Naive thymus-derived CD4-positive, alpha-beta T cell (primary cell): ENCODE measurements at regions not wholly inside any gene's neighbourhood (a gene's known extent, or its start where the extent isn't known, plus 50 kb on each side); places are given as distances from the start of the nearest gene placed in this dataset.
"Not testable (repeated sequence)": the region's sequence is repeated elsewhere in the genome, so short reads cannot be mapped to it uniquely, and the experiment has no call there.

Experiments used
- ATAC-seq: fragments of 150-1000 bp; cut with Tn5 transposase; 2 replicates; pipeline ENCODE4 v1.10.0; 2021; ENCODE audit warnings: mild to moderate bottlenecking, moderate library complexity
- CTCF ChIA-PET: fragments of 350-600 bp; sonication (Branson Sonifier 250); formaldehyde crosslinking; loops from one replicate; lab custom pipeline; 2021; ENCODE audit warnings: antibody characterized with exemption; lab: Charles Lee
- POLR2A ChIA-PET: fragments of 350-600 bp; sonication (Branson Sonifier 250); formaldehyde crosslinking; loops from one replicate; lab custom pipeline; 2021; ENCODE audit warnings: antibody characterized with exemption, inconsistent platforms; lab: Charles Lee
- DNase-seq, 9 donors: peaks; one replicate each; pipeline versions ENCODE4 v3.0.0 to v3.0.0-alpha.2; 2020 to 2022; ENCODE audit warnings: mixed read lengths in 1 of 9
- H3K27ac ChIP-seq: one replicate; pipeline ENCODE4 v1.7.0; 2013; ENCODE audit warnings: mild to moderate bottlenecking, low read depth, low read length, moderate library complexity
- H3K27me3 ChIP-seq, 2 donors: one replicate each; pipeline ENCODE4 v1.7.0; 2013; ENCODE audit warnings: low read length in 2 of 2, mild to moderate bottlenecking in 2 of 2, moderate library complexity in 2 of 2; ENCODE audit not compliant: control insufficient read depth in 2 of 2, insufficient read depth in 2 of 2
- H3K36me3 ChIP-seq, 3 experiments: 1 replicate in 2 of 3; 2 replicates in 1 of 3; pipeline ENCODE4 v1.7.0; 2013; ENCODE audit warnings: low read length in 3 of 3, mild to moderate bottlenecking in 3 of 3, moderate library complexity in 1 of 3; ENCODE audit not compliant: insufficient read depth in 3 of 3, control insufficient read depth in 2 of 3
- H3K4me1 ChIP-seq, 2 donors: one replicate each; pipeline ENCODE4 v1.7.0; 2013; ENCODE audit warnings: low read length in 2 of 2, mild to moderate bottlenecking in 2 of 2, moderate library complexity in 1 of 2; ENCODE audit not compliant: control insufficient read depth in 2 of 2, insufficient read depth in 2 of 2
- H3K4me3 ChIP-seq: 2 replicates; pipeline ENCODE4 v1.7.0; 2013; ENCODE audit warnings: mild to moderate bottlenecking, low read length
- H3K9me3 ChIP-seq, 3 experiments: 1 replicate in 2 of 3; 2 replicates in 1 of 3; pipeline ENCODE4 v1.7.0; 2013; ENCODE audit warnings: low read length in 3 of 3; ENCODE audit not compliant: control insufficient read depth in 2 of 3
- H3K27ac Mint-ChIP-seq, 9 donors: one replicate each; pipeline ENCODE4 v1.8.0; 2020 to 2022; ENCODE audit warnings: mixed read lengths in 9 of 9, mild to moderate bottlenecking in 8 of 9, moderate library complexity in 5 of 9, inconsistent platforms in 2 of 9
- H3K27me3 Mint-ChIP-seq, 5 donors: one replicate each; pipeline ENCODE4 v1.8.0; 2021 to 2022; ENCODE audit warnings: mixed read lengths in 5 of 5, mild to moderate bottlenecking in 1 of 5
- H3K36me3 Mint-ChIP-seq, 5 donors: one replicate each; pipeline ENCODE4 v1.8.0; 2020 to 2022; ENCODE audit warnings: mixed read lengths in 5 of 5, mild to moderate bottlenecking in 3 of 5, inconsistent platforms in 1 of 5
- H3K4me1 Mint-ChIP-seq, 7 donors: one replicate each; pipeline ENCODE4 v1.8.0; 2020 to 2022; ENCODE audit warnings: mixed read lengths in 7 of 7, mild to moderate bottlenecking in 3 of 7, inconsistent platforms in 1 of 7
- H3K4me3 Mint-ChIP-seq, 10 donors: one replicate each; pipeline ENCODE4 v1.8.0; 2020 to 2022; ENCODE audit warnings: mild to moderate bottlenecking in 10 of 10, mixed read lengths in 10 of 10, moderate library complexity in 6 of 10, inconsistent platforms in 2 of 10
- H3K9me3 Mint-ChIP-seq, 11 donors: one replicate each; pipeline ENCODE4 v1.8.0; 2020 to 2022; ENCODE audit warnings: mixed read lengths in 11 of 11, mild to moderate bottlenecking in 4 of 11, inconsistent platforms in 1 of 11, moderate library complexity in 1 of 11
- intact Hi-C, 2 donors: fragments of 100-400 bp; cut with micrococcal nuclease; formaldehyde crosslinking; loops; one replicate each; pipeline ENCODE4 v1.15.1; 2023

- intact Hi-C loops: no loop called here
- POLR2A ChIA-PET: no interaction called here
- no peaks in the 10 kb centered on the region for H3K27me3 Mint-ChIP-seq
These were observed 1048.8 kb downstream of the GATA3 start for GRCh38 chr10:9103301-9103700.

GRCh38 chr10:9111976-9112375 lies 1057.5 kb downstream of the GATA3 start:
- ChIA-PET POLR2A (no interaction called here), CTCF (no interaction called here)
- Mint-ChIP-seq H3K27me3 (no peaks in the 10 kb centered on the region), H3K4me3 (no peak overlapping the region), H3K27ac (no peak overlapping the region), H3K9me3 (no peaks in the 10 kb centered on the region), H3K4me1 (peaks cover 0 to 13% (median 8%) of the 10 kb centered on the region in 7 donors), H3K36me3 (no peaks in the 10 kb centered on the region)
- DNase-seq (no peak), ATAC-seq (no peak)
- no peak overlapping the region for H3K27ac ChIP-seq
- H3K27me3 ChIP-seq: no peaks in the 10 kb centered on the region
- H3K9me3 ChIP-seq: no peaks in the 10 kb centered on the region
- no peak overlapping the region for H3K4me3 ChIP-seq
- intact Hi-C loops: no loop called here
- H3K36me3 ChIP-seq: no peaks in the 10 kb centered on the region
- H3K4me1 ChIP-seq: no peaks in the 10 kb centered on the region

More at GRCh38 chr10:9103301-9103700, 1048.8 kb downstream of the GATA3 start:
- H3K9me3 ChIP-seq: no peaks in the 10 kb centered on the region
- no peaks in the 10 kb centered on the region for H3K27me3 ChIP-seq
- no peaks in the 10 kb centered on the region for H3K4me1 ChIP-seq
- no peak for DNase-seq
- no peak overlapping the region for H3K27ac ChIP-seq
- H3K4me3 ChIP-seq: no peak overlapping the region
- no peaks in the 10 kb centered on the region for H3K9me3 Mint-ChIP-seq
- ATAC-seq: no peak
- no peaks in the 10 kb centered on the region for H3K36me3 ChIP-seq
- no peak overlapping the region for H3K27ac Mint-ChIP-seq
- no peaks in the 10 kb centered on the region for H3K36me3 Mint-ChIP-seq
- no peak overlapping the region for H3K4me3 Mint-ChIP-seq
- peaks cover 0 to 19% (median 15%) of the 10 kb centered on the region in 7 donors for H3K4me1 Mint-ChIP-seq
- CTCF ChIA-PET: no interaction called here

GRCh38 chr10:9126728-9127127 lies 1072.2 kb downstream of the GATA3 start:
- Mint-ChIP-seq H3K4me1 (no peaks in the 10 kb centered on the region), H3K4me3 (no peak overlapping the region), H3K27me3 (peaks cover 0 to 8% (median 0%) of the 10 kb centered on the region in 5 donors), H3K27ac (peak overlapping the region in 1 of 9 donors; percentile 63), H3K36me3 (peaks cover 0 to 3% (median 0%) of the 10 kb centered on the region in 5 donors), H3K9me3 (peaks cover 0 to 7% (median 0%) of the 10 kb centered on the region in 11 donors)
- Histone ChIP-seq H3K4me1 (no peaks in the 10 kb centered on the region), H3K27ac (no peak overlapping the region), H3K27me3 (peaks cover 0 to 2% of the 10 kb centered on the region in 2 donors), H3K9me3 (no peaks in the 10 kb centered on the region), H3K36me3 (no peaks in the 10 kb centered on the region), H3K4me3 (no peak overlapping the region)
- CTCF ChIA-PET: no interaction called here
- intact Hi-C loops: no loop called here
- ATAC-seq (no peak), DNase-seq (no peak)
- POLR2A ChIA-PET: no interaction called here

GRCh38 chr10:9137368-9137767 lies 1082.9 kb downstream of the GATA3 start:
- intact Hi-C loops: no loop called here
- no peaks in the 10 kb centered on the region for H3K27me3 Mint-ChIP-seq
- H3K9me3 Mint-ChIP-seq: peaks cover 0 to 4% (median 0%) of the 10 kb centered on the region in 11 donors

GRCh38 chr10:9138829-9139228 lies 1084.3 kb downstream of the GATA3 start:
- H3K4me1 ChIP-seq, H3K27me3 ChIP-seq, H3K36me3 Mint-ChIP-seq, H3K27ac Mint-ChIP-seq, intact Hi-C loops, CTCF ChIA-PET, H3K4me3 ChIP-seq, H3K4me3 Mint-ChIP-seq, ATAC-seq, DNase-seq, H3K9me3 ChIP-seq, H3K27me3 Mint-ChIP-seq, H3K9me3 Mint-ChIP-seq, H3K36me3 ChIP-seq, POLR2A ChIA-PET, H3K27ac ChIP-seq, H3K4me1 Mint-ChIP-seq: not testable (repeated sequence)

More at GRCh38 chr10:9137368-9137767, 1082.9 kb downstream of the GATA3 start:
- no peak overlapping the region for H3K27ac ChIP-seq
- DNase-seq (no peak), ATAC-seq (no peak)
- no peaks in the 10 kb centered on the region for H3K9me3 ChIP-seq
- no peak overlapping the region for H3K4me3 Mint-ChIP-seq
- H3K4me1 Mint-ChIP-seq: no peaks in the 10 kb centered on the region
- no peak overlapping the region for H3K4me3 ChIP-seq
- no peaks in the 10 kb centered on the region for H3K36me3 ChIP-seq
- no peak overlapping the region for H3K27ac Mint-ChIP-seq
- H3K36me3 Mint-ChIP-seq: no peaks in the 10 kb centered on the region
- ChIA-PET CTCF (no interaction called here), POLR2A (no interaction called here)
- H3K4me1 ChIP-seq: no peaks in the 10 kb centered on the region
- H3K27me3 ChIP-seq: no peaks in the 10 kb centered on the region

GRCh38 chr10:9140373-9140772 lies 1085.9 kb downstream of the GATA3 start:
- intact Hi-C loops: no loop called here
- Histone ChIP-seq H3K36me3 (no peaks in the 10 kb centered on the region), H3K9me3 (no peaks in the 10 kb centered on the region), H3K27ac (no peak overlapping the region), H3K4me1 (no peaks in the 10 kb centered on the region), H3K4me3 (no peak overlapping the region), H3K27me3 (no peaks in the 10 kb centered on the region)
- H3K9me3 Mint-ChIP-seq: no peaks in the 10 kb centered on the region
- ATAC-seq (no peak), DNase-seq (no peak)
- CTCF ChIA-PET: no interaction called here
- no peak overlapping the region for H3K4me3 Mint-ChIP-seq
- H3K4me1 Mint-ChIP-seq: no peaks in the 10 kb centered on the region
- no peaks in the 10 kb centered on the region for H3K27me3 Mint-ChIP-seq
- no peaks in the 10 kb centered on the region for H3K36me3 Mint-ChIP-seq
- H3K27ac Mint-ChIP-seq: no peak overlapping the region
- POLR2A ChIA-PET: no interaction called here

- no peak overlapping the region for H3K4me3 ChIP-seq
- no peaks in the 10 kb centered on the region for H3K36me3 Mint-ChIP-seq
- DNase-seq: no peak
- no peak overlapping the region for H3K27ac Mint-ChIP-seq
- CTCF ChIA-PET: interaction anchor here (0.8 kb wide), 1 partner anchor 42 kb away, joined by 3 read pairs; no protein-coding TSS in a partner anchor
- H3K9me3 ChIP-seq: no peaks in the 10 kb centered on the region
- H3K4me1 ChIP-seq: no peaks in the 10 kb centered on the region
- H3K4me1 Mint-ChIP-seq: no peaks in the 10 kb centered on the region
- no peaks in the 10 kb centered on the region for H3K27me3 ChIP-seq
- ATAC-seq: no peak
- H3K27me3 Mint-ChIP-seq: peaks cover 0 to 2% (median 0%) of the 10 kb centered on the region in 5 donors
- POLR2A ChIA-PET: interaction anchor here (0.7 kb wide), 1 partner anchor 176 kb away, joined by 3 read pairs; no protein-coding TSS in a partner anchor
- no peak overlapping the region for H3K27ac ChIP-seq
- intact Hi-C loops: no loop called here
- no peaks in the 10 kb centered on the region for H3K36me3 ChIP-seq
- peaks cover 0 to 7% (median 2%) of the 10 kb centered on the region in 11 donors for H3K9me3 Mint-ChIP-seq
- H3K4me3 Mint-ChIP-seq: no peak overlapping the region
These were observed 1093.0 kb downstream of the GATA3 start for GRCh38 chr10:9147475-9147874.
